ENCODE measurements at regions not wholly inside any gene's neighbourhood (a gene's known extent, or its start where the extent isn't known, plus 50 kb on each side); places are given as distances from the start of the nearest gene placed in this dataset.

DNA sequence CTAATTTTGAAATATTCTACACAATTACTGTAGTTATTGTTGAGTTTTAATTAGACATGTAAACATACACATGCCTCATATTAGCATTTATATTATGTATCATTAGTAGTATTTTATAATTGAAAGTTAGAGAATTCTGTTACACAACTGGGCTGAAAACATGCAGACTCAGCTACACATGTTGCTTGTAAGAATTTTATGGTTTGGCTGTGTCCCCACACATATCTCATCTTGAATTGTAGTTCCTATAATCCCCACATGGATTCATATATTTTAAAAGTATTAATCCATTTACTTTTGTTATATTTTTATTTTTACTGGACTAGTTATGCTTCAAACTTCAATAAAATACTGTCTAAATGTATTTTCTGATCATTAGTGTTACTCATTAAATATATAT lies 2075.3 kb upstream of the C9orf72 start:
- no peak for DNase-seq

DNA sequence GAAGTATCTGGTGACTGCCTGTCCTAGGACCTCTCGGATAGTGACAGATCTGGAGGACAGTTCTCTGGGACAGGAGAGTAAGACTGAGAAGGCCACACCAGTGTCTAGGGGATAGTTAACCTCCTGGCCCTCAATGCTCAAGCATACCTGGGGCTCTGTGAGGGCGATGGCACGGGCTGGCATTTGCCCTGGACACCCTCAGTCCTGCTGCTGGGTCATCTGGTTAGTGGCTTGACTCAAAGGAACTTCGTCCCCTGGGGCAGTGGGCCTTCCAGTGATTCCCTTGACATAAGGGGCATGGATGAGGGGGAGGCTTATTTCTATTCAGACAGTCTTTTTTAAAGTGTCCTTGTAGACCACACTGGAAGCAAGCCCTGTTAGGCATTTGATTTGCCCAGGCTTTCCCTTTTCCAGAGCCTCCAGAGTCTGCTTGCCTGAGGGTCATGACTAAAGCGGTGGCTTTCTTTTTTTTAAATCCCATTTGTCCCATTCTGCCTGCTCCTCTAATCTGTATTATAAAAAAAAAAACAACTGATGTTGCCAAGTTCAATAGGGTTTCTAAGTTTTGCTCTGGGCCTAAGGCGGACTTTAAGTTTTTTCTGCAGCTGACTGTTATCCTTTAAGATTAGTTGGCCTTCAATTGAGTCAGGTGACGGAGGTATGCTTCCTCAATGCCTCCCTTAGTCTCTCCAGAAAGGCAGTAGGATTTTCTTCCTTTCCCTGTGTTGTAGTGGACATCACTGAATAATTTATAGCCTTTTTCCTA lies 2083.5 kb upstream of the C9orf72 start:
- no peak for DNase-seq

- no peak for DNase-seq
Measured at GRCh38 chr9:29657821-29658220, 2084.5 kb upstream of the C9orf72 start.

DNA sequence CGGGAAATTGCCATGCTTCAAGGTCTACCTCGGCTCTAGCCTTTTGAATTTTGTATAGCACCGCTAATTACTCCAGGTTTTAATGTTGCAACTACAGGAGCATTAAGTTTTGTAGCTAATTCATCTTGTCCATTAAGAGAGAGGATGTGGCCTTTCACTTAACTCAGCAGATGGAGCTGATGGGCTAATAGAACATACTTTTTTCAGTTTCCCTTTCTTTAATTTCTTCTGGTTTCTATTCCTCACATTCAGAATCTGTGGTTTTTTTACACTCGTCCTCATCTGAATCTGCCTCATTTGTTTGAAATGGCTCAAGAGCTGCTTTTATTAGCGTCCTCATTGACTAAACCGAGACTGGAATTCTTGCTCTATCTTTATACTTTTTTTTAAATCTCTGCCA lies 2085.7 kb upstream of the C9orf72 start:
- DNase-seq: no peak

GRCh38 chr9:29659736-29660135 lies 2086.5 kb upstream of the C9orf72 start:
- no peak for DNase-seq

DNA sequence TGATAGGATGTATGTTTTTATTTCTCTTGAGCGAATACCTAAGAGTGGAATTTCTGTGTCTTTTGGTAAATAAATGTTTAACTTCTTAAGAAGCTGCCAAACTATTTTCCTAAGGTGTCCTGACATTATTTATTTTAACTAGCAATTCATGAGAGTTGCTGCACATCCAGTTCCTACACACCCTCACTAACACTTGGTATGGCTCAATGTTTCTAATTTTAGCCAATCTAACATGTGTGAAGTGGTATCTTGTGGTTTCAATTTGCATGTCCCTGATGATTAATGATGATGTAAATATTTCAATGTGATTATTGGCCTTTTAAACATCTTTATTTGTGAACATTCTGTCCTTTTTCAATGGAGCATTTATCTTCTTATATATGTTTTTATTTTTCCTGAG lies 2095.5 kb upstream of the C9orf72 start:
- no peak for DNase-seq

DNA sequence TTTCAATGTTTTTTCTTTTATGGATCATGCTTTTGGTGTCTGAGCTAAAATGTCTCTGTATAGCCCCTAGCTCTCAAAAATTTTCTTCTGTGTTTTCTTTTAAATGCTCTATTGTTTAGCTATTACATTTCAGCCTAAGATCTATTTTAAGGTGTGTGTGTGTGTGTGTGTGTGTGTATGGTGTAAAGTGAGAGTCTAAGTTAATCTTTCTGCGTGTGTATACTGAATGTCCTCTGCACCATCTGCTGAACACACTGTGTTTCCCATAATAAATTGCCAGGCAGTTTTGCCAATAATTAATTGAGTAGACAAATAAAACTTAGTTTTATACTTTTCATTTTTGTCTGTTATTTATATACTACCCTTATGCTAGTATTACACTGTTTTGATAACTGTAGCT lies 2096.3 kb upstream of the C9orf72 start:
- no peak for DNase-seq

GRCh38 chr9:29685531-29685930 lies 2112.2 kb upstream of the C9orf72 start:
- DNase-seq: no peak

DNA sequence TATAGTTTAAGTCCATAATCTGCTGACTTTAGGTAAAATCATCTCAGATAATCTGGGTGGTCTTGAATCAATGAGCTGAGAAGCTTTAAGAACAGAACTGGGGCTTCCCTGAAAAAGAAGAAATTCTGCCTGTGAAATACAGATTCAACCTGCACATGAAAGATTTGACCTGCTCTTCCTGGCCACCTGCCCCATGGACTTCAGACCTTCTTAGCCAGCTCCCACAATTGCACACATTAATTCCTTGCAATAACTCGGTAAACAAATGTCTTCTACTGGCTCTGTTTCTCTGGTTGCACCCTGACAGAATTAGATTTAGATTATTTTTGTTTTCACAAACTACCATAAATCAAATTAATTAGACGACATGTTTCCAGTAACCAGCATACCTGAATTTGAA lies 2117.9 kb upstream of the C9orf72 start:
- no peak for DNase-seq

GRCh38 chr9:29691758-29692407 lies 2118.6 kb upstream of the C9orf72 start:
- DNase-seq: no peak

DNA sequence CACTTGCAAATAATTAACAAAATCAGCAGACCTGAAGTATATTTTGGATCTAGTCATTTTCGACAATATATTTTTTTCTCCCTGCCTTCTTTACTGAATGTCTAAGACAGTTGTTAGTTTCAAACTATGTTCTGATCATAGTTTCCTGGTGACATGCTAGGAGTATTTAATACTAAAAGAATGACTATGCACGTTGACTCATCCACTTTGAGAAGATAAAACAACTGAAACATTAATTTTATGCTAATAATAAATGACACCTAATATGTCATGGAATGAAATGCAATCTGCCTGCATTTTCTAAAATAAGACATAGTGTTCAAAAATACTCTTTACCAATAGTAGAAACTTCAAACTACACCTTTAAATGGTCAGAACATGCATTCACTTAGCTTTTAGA lies 2123.7 kb upstream of the C9orf72 start:
- DNase-seq: no peak

DNA sequence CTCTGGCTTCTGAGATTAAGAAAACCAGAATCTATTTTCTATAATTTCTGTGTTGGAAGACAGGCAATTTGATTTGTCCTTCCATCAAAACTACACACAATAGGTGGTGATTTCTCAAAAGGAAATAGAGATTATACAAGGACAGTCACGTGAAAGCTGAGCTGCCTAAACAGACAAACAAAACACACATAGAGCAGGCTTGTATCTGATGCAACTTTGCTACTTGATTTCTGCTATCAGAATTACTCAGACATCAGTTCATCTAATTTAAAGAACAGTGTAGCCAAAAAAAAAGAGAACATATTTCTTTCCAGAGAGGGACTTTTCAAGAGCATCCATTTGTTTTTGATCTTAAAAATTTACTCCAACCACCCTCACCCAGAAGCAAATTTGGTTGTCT lies 2128.3 kb upstream of the C9orf72 start:
- DNase-seq: no peak

GRCh38 chr9:29701971-29702370 lies 2128.7 kb upstream of the C9orf72 start:
- no peak for DNase-seq

DNA sequence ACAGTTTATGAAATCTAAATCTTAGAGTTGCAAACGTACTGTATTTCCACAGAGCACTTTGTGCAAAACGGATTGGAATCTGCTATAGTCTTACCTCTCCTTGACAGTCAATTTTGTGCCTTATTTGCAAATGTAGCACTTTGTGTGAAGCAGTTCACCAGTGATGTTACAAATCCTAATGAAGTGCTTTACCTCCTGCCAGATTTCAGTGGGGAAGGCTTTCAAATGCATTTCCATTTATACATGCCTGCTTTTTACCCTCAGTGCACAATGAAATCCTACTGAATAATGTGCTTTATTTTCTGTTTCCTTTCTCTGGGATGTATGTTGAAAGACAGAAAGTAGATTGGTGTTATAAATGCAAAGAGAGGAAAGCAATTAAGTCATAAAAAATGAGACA lies 2141.6 kb upstream of the C9orf72 start:
- DNase-seq: no peak

DNA sequence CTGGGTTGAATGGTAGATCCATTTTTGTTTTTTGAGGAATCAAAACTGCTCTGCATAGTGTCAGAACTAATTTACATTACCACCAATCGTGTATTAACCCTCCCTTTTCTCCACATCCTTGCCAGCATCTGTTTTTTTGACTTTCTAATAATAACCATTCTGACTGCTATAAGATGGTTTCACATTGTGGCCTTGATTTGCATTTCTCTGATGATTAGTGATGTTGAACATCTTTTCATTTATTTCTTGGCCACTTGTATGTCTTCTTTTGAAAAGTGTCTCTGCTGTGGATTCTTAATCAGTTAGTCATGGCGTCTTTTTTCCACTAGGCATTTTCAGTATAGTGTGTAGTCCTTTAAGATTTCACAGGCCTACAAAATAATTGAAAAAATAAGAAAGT lies 2144.3 kb upstream of the C9orf72 start:
- no peak for DNase-seq

DNA sequence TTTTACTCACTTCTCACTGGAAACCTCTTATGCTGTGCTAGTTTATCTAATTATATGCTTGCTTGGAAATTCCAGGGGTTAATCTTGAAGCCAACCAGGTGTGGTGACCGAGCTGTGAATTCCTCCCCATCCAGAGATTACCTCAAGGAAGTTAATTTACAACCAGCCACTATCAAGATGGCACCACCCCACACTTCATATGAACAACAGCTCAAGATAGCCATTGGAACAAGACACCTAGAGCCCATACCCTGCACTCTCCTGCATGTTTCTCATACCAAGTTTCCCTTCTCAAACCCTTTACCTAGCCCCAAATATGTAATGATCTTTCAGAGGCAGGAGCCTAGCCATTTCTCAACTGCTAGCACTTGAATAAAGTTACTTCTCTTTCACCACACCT lies 2156.9 kb upstream of the C9orf72 start:
- no peak for DNase-seq

- DNase-seq: no peak
Measured at GRCh38 chr9:29740518-29740917, 2167.2 kb upstream of the C9orf72 start.

DNA sequence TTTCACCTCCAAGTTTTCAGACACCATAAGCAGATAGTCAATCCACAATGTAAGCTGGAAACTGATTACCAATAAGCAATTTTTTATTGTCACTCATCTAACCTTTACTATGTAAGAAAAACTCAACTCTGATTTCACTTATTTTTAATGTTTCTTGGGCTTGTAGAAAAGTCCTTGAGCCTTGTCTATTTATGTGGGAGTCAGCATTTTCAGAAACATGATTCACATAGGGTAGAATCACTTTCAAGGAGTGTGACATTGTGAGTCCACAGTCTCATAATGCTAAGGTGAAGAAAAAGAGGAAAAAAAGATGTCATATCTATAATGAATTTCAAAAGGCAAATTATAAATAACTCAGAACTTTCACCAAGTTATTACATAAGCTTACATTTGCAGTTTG lies 2167.9 kb upstream of the C9orf72 start:
- DNase-seq: no peak

DNA sequence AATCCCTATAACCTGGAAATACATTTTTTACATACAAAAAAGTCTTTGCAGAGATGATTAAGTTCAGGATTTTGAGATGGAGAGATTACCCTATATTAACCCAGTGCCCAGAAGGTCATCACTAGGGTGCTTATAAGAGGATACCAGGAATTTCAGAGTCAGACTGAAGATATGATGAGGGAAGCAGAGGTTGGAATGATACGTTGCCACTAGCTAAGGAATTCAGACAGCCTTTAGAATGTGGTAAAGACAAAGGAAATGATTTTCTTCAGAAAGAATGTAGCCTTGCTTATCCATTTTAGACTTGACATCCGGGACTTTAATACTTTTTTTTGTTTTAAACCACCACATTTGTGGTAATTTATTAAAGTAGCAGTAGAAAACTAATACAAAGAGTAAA lies 2176.8 kb upstream of the C9orf72 start:
- DNase-seq: no peak

GRCh38 chr9:29751226-29751625 lies 2177.9 kb upstream of the C9orf72 start:
- DNase-seq: no peak

- DNase-seq: no peak
Measured at GRCh38 chr9:29753638-29754037, 2180.4 kb upstream of the C9orf72 start.

DNA sequence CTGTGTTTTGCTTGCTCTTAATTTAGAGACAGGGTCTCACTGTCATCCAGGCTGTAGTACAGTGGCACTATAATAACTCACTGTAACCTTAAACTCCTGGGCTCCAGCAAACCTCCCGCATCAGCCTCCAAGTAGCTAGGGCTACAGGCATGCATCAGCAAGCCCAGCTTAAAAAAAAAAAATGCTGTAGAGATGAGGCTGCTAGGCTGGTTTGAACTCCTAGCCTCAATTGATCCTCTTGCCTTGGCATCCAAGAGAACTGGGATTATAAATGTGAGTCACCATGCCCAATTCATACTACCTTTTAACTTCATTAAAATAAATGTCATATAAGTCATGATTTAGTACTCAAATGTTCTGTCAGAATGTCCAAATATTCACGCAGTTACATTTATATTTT lies 2195.7 kb upstream of the C9orf72 start:
- DNase-seq: no peak

- DNase-seq: no peak
Measured at GRCh38 chr9:29773676-29774075, 2200.4 kb upstream of the C9orf72 start.

DNA sequence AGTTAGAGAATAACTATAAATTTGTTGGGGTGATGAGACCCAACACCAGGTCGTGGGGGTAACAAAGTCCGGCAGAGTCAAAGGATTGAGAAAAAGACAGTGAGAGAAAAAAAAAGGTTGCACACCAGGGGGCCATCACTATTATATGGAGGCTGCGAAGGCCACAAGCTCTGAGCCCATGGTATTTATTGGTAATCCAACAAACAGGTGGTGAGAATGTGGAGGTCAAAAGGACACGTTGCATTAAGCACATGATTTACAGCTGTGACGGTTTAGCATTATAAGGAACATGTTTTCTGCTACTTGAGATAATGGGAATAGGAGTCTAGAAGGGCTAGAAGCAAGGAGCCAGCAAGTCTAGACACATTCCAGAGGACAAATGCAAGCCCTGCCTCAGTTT lies 2202.2 kb upstream of the C9orf72 start:
- DNase-seq: no peak

DNA sequence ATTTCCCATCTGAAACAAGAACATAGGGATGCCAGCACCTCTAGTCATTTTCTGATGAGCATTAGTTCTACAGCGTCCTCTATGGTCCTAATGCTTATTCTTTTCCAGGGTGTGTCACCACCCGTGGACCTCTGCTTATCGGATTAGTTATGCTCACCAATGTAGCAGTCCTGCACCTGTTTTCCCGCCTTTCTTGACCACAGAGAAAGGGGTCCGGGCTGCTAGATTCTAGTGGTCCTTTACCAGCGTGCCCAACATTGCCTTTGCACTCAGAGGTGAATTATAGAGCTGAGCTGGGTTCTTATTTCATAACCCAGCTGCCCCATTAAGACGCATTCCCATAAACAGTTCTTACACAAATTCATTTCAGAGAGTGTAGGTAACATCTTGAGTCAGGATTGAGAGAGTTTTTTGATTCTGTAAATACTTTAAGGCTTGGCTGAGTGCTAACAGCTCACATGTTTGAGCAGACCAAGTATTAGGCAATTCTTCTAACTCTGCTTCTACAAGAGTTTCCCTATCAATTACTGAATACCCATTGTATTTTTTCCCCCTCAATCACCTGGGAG lies 2205.1 kb upstream of the C9orf72 start:
- DNase-seq: no peak

All from 8988T (cell line).